Activated naive CD4-positive, alpha-beta T cell treated with Interleukin-2 at 50 U/mL for 16 hours (primary cell): ENCODE measurements at regions not wholly inside any gene's neighbourhood (a gene's known extent, or its start where the extent isn't known, plus 50 kb on each side); places are given as distances from the start of the nearest gene placed in this dataset.

Experiments
- DNase-seq: peaks from one replicate; pipeline ENCODE4 v3.0.0-alpha.2; 2020

GRCh38 chr19:30651066-30651465 is 278.9 kb downstream of the ZNF536 start:
- DNase-seq, result no peak

GRCh38 chr19:30649934-30650614 is 277.9 kb downstream of the ZNF536 start:
- DNase-seq, result no peak

GRCh38 chr19:30648866-30649862 is 277.0 kb downstream of the ZNF536 start:
- DNase-seq, result no peak

GRCh38 chr19:30647891-30648720 is 275.9 kb downstream of the ZNF536 start:
- no peak for DNase-seq

- no peak for DNase-seq
Observed at GRCh38 chr19:30646806-30647205, 274.6 kb downstream of the ZNF536 start.

GRCh38 chr19:30645946-30646577 is 273.9 kb downstream of the ZNF536 start:
- no peak for DNase-seq

- no peak for DNase-seq
Observed at GRCh38 chr19:30640252-30640965, 268.2 kb downstream of the ZNF536 start.

- DNase-seq, result no peak
Observed at GRCh38 chr19:30638889-30639288, 266.7 kb downstream of the ZNF536 start.

- DNase-seq, result no peak
Observed at GRCh38 chr19:30637926-30638325, 265.7 kb downstream of the ZNF536 start.

- no peak for DNase-seq
Observed at GRCh38 chr19:30634996-30635975, 263.1 kb downstream of the ZNF536 start.

GRCh38 chr19:30634131-30634830 is 262.1 kb downstream of the ZNF536 start:
- DNase-seq, result no peak

GRCh38 chr19:30631033-30631370 is 258.8 kb downstream of the ZNF536 start:
- no peak for DNase-seq

- DNase-seq, result no peak
Observed at GRCh38 chr19:30630289-30631032, 258.3 kb downstream of the ZNF536 start.

- DNase-seq, result no peak
Observed at GRCh38 chr19:30629086-30629485, 256.9 kb downstream of the ZNF536 start.

GRCh38 chr19:30626626-30626966 is 254.4 kb downstream of the ZNF536 start:
- no peak for DNase-seq

GRCh38 chr19:30625947-30626625 is 253.9 kb downstream of the ZNF536 start:
- no peak for DNase-seq

- no peak for DNase-seq
Observed at GRCh38 chr19:30622276-30622675, 250.1 kb downstream of the ZNF536 start.

- no peak for DNase-seq
Observed at GRCh38 chr19:30621326-30621920, 249.2 kb downstream of the ZNF536 start.
